ENCODE measurements at regions not wholly inside any gene's neighbourhood (a gene's known extent, or its start where the extent isn't known, plus 50 kb on each side); places are given as distances from the start of the nearest gene placed in this dataset.

DNA sequence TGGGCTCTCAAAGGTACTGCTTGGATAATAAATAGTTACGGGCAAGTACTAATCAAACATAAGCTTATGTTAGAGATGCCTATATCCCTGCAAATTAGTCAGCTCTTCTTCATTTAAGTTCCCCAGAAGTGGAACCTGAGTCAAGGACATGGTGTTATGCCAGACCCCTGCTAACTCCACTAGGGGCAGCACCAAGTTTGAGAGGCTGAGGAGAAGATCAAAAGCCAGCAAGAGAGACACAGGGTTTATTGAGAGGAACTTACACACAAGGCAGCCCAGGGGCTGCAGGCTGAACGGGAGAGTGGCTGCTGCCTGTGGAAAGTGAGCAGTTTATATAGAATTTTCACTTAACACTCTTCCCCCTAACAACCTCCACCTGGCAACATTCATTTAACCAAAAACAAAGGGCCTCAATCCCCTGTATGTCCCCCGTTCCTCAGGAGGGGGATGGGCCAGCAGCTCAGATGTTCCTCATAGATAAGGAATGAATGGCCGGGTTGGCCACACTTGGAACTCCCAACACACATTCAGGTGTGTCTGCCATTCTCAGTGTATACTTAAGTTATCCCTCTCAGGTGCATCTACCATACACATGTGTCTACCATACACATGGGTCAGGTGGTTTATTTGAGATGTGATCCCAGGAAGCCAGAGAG lies 62.6 kb upstream of the GHITM start:
- TF ChIP-seq, protein P1, sequence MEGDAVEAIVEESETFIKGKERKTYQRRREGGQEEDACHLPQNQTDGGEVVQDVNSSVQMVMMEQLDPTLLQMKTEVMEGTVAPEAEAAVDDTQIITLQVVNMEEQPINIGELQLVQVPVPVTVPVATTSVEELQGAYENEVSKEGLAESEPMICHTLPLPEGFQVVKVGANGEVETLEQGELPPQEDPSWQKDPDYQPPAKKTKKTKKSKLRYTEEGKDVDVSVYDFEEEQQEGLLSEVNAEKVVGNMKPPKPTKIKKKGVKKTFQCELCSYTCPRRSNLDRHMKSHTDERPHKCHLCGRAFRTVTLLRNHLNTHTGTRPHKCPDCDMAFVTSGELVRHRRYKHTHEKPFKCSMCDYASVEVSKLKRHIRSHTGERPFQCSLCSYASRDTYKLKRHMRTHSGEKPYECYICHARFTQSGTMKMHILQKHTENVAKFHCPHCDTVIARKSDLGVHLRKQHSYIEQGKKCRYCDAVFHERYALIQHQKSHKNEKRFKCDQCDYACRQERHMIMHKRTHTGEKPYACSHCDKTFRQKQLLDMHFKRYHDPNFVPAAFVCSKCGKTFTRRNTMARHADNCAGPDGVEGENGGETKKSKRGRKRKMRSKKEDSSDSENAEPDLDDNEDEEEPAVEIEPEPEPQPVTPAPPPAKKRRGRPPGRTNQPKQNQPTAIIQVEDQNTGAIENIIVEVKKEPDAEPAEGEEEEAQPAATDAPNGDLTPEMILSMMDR (conservative IDR thresholded peaks at IDR 0.05), result no peak; the same call in 1 of the 2 replicates
- TF ChIP-seq EZH2 (IDR thresholded peaks at IDR 0.05; ENCODE audit: low read depth), result no peak
